Cardiac muscle cell (in vitro differentiated cells and primary cell): ENCODE measurements at regions not wholly inside any gene's neighbourhood (a gene's known extent, or its start where the extent isn't known, plus 50 kb on each side); places are given as distances from the start of the nearest gene placed in this dataset.

Source experiments
- DNase-seq, 2 donors: peaks; one replicate each; pipeline versions ENCODE4 v3.0.0 to v3.0.0-alpha.2; 2010 to 2017; ENCODE audit warnings: low read depth in 1 of 2, low spot score in 1 of 2
- H3K27ac ChIP-seq: fragments of 200-600 bp; sonication (generic); 2 replicates; pipeline ENCODE4 v1.5.1; 2016
- H3K27me3 ChIP-seq: fragments of 200-600 bp; sonication (generic); 2 replicates; pipeline ENCODE4 v1.6.0; 2016; ENCODE audit warnings: control low read depth
- H3K36me3 ChIP-seq: fragments of 200-600 bp; sonication (generic); 2 replicates; pipeline ENCODE4 v1.5.1; 2016; ENCODE audit warnings: control low read depth
- H3K4me1 ChIP-seq: fragments of 200-600 bp; sonication (generic); 2 replicates; pipeline ENCODE4 v1.8.1; 2017; ENCODE audit warnings: low read depth, mild to moderate bottlenecking, mixed run types
- H3K4me3 ChIP-seq: fragments of 200-600 bp; sonication (generic); 2 replicates; pipeline ENCODE4 v1.5.1; 2016; ENCODE audit warnings: mild to moderate bottlenecking
- H3K9me3 ChIP-seq: fragments of 200-600 bp; sonication (generic); 2 replicates; pipeline ENCODE4 v1.5.1; 2017; ENCODE audit warnings: low read depth, mild to moderate bottlenecking, control low read depth
- TF ChIP-seq, protein P1 (sequence below): IDR thresholded peaks from 2 replicates; pipeline ENCODE4 v1.5.1; 2012; ENCODE audit warnings: low read depth, mild to moderate bottlenecking, low read length

DNA sequence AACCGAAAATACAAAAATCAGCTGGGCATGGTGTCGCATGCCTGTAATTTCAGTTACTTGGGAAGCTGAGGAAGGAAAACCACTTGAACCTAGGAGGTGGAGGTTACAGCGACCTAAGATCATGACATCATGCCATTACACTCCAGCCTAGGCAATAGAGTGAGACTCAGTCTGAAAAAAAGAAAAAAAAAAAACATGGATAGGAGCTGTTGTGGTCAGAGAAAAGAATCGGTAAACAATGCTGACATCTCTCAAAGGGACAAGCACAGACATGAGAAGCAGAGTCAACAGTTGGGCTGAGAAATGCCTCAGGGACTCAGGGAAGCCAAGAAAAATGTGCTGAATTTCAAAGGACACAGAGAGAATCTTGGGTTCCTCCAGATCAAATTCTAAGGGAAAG, 236.9 kb upstream of the USP9Y start:
- DNase-seq = no peak
- no peaks in the 10 kb centered on the region for H3K9me3 ChIP-seq
- TF ChIP-seq, protein P1, sequence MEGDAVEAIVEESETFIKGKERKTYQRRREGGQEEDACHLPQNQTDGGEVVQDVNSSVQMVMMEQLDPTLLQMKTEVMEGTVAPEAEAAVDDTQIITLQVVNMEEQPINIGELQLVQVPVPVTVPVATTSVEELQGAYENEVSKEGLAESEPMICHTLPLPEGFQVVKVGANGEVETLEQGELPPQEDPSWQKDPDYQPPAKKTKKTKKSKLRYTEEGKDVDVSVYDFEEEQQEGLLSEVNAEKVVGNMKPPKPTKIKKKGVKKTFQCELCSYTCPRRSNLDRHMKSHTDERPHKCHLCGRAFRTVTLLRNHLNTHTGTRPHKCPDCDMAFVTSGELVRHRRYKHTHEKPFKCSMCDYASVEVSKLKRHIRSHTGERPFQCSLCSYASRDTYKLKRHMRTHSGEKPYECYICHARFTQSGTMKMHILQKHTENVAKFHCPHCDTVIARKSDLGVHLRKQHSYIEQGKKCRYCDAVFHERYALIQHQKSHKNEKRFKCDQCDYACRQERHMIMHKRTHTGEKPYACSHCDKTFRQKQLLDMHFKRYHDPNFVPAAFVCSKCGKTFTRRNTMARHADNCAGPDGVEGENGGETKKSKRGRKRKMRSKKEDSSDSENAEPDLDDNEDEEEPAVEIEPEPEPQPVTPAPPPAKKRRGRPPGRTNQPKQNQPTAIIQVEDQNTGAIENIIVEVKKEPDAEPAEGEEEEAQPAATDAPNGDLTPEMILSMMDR = no peak
- H3K4me3 ChIP-seq = no peak overlapping the region
- no peaks in the 10 kb centered on the region for H3K4me1 ChIP-seq
- H3K27ac ChIP-seq = no peak overlapping the region
- no peaks in the 10 kb centered on the region for H3K36me3 ChIP-seq
- no peaks in the 10 kb centered on the region for H3K27me3 ChIP-seq

DNA sequence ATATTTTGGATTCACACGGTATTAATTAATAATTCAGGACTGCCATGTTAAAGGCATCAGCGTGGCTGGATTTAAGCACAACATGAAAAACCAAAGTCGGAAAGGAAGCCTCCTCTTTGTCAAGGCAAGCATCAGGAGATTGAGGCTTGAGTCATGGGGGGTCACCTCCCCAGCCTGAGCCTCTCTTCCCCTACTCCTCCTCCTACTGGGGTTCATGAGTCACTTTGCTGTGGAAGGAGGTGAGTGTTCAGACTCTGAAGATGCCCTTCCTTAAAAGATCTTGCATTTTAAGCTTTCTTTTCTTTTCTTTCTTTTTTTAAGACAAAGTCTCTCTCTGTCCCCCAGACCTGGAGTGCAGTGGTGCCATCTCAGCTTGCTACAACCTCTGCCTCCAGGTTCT, 235.3 kb upstream of the USP9Y start:
- Histone ChIP-seq H3K27ac (no peak overlapping the region), H3K9me3 (no peaks in the 10 kb centered on the region), H3K36me3 (no peaks in the 10 kb centered on the region), H3K4me3 (no peak overlapping the region), H3K27me3 (no peaks in the 10 kb centered on the region), H3K4me1 (no peaks in the 10 kb centered on the region)
- DNase-seq = no peak
- TF ChIP-seq, protein P1 = no peak

DNA sequence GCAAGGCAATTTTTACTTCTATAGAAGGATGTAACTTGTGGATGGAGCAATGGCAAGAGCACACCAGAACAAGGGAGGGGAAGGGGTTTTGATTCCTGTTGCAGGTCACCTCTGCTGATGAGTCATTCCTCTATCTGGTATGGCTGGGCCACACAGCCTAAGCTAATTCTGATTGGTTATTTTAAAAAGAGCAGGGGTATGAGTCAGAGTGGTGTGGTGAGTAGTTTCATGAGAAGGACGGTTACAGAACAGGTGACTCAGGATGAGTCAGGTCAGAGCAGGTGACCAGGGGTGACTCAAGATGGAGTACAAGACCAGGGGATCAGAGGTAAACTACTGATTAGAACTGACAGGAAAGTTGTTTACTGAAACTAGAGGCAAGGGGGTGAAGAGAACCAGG, 231.9 kb upstream of the USP9Y start:
- Histone ChIP-seq H3K4me3 (no peak overlapping the region), H3K27ac (no peak overlapping the region), H3K27me3 (no peaks in the 10 kb centered on the region), H3K4me1 (no peaks in the 10 kb centered on the region), H3K36me3 (no peaks in the 10 kb centered on the region), H3K9me3 (no peaks in the 10 kb centered on the region)
- no peak for DNase-seq
- TF ChIP-seq, protein P1 = no peak

DNA sequence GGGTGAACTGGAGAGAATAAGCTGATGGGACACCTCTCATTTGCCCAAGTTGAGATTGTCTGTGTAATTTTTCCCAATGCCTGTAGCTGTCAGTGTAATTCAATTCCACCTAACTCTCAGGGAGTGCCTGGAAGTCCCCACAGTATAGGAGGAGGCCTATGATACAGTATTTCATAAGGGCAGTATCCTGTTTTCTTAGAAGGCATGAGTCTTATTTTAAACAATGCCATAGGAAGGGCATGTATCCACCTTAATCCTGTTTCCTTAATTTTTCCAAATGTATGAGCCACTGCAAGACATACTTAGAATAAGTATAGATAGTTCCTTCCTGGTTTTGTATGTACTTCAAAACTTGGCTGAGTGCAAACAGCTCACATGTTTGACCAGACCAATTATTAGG, 226.6 kb upstream of the USP9Y start:
- no peaks in the 10 kb centered on the region for H3K4me1 ChIP-seq
- H3K4me3 ChIP-seq = no peak overlapping the region
- H3K9me3 ChIP-seq = no peaks in the 10 kb centered on the region
- TF ChIP-seq, protein P1 = no peak
- H3K27me3 ChIP-seq = no peaks in the 10 kb centered on the region
- no peak overlapping the region for H3K27ac ChIP-seq
- DNase-seq = no peak
- H3K36me3 ChIP-seq = no peaks in the 10 kb centered on the region

DNA sequence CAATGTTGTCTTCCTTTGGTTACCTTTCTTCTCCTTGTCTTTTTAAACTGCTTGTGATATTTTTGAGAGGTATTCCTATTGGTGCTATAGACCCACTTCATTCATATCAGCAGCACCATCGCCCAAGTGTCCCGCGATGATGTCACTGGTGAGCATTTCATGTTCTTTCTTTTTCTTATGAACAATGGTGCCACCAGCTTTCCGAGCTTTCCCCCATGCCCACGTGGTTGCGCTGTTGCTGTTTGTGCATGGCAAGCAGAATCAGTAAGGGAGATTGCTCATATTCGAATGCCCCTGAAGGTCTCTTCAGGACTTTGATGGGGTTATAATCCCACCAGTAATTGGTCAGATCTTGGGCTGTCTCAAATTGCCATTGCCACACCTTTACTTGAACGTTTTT, 221.6 kb upstream of the USP9Y start:
- Histone ChIP-seq H3K27ac (no peak overlapping the region), H3K9me3 (no peaks in the 10 kb centered on the region), H3K27me3 (no peaks in the 10 kb centered on the region), H3K4me1 (no peaks in the 10 kb centered on the region), H3K36me3 (no peaks in the 10 kb centered on the region), H3K4me3 (no peak overlapping the region)
- TF ChIP-seq, protein P1 = no peak
- peak in 1 of 2 donors; percentile 10 for DNase-seq

DNA sequence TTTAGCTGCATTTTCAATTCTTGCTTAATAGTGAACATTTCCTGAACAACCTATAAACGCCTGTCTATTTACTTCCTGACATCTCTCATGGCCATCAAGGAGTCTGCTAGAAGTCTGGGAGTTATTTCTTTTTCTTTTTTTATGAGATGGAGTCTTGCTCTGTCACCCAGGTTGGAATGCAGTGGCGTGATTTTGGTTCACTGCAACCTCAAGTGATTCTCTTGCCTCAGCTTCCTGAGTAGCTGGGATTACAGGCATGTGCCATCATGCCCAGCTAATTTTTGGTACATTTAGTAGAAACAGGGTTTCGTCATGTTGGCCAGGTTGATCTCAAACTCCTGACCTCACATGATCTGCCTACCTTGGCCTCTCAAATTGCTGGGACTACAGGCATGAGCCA, 217.6 kb upstream of the USP9Y start:
- no peak overlapping the region for H3K4me3 ChIP-seq
- no peaks in the 10 kb centered on the region for H3K4me1 ChIP-seq
- TF ChIP-seq, protein P1 = no peak
- H3K27ac ChIP-seq = no peak overlapping the region
- no peaks in the 10 kb centered on the region for H3K9me3 ChIP-seq
- no peaks in the 10 kb centered on the region for H3K36me3 ChIP-seq
- no peaks in the 10 kb centered on the region for H3K27me3 ChIP-seq
- no peak for DNase-seq
